Keratinocyte (primary cell): ENCODE measurements at regions not wholly inside any gene's neighbourhood (a gene's known extent, or its start where the extent isn't known, plus 50 kb on each side); places are given as distances from the start of the nearest gene placed in this dataset.

Experiments used
- DNase-seq: peaks from one replicate; pipeline ENCODE4 v3.0.0-alpha.2; 2011; ENCODE audit warnings: low read depth, missing footprints, low spot score
- FAIRE-seq: peaks from 2 replicates; lab custom pipeline; 2011; peaks lifted over from hg19 to GRCh38; lab: Jason Lieb, UNC
- H2AFZ ChIP-seq: 2 replicates; pipeline ENCODE4 v1.6.0; 2012; ENCODE audit warnings: low read length, control low read depth, inconsistent platforms; ENCODE audit not compliant: control insufficient read depth
- H3K27ac ChIP-seq: 2 replicates; pipeline ENCODE4 v1.5.1; 2011; ENCODE audit warnings: low read length; ENCODE audit not compliant: control insufficient read depth, insufficient read depth
- H3K27me3 ChIP-seq: 3 replicates; pipeline ENCODE4 v1.6.0; 2011; ENCODE audit warnings: low read length; ENCODE audit not compliant: control insufficient read depth, insufficient read depth; ENCODE audit errors: extremely low read depth
- H3K36me3 ChIP-seq, 2 experiments: 2 replicates in 1 of 2; 3 replicates in 1 of 2; pipeline ENCODE4 v1.5.1; 2011; ENCODE audit warnings: low read length in 2 of 2, mild to moderate bottlenecking in 1 of 2; ENCODE audit not compliant: control insufficient read depth in 2 of 2, insufficient read depth in 2 of 2; ENCODE audit errors: extremely low read depth in 1 of 2
- H3K4me1 ChIP-seq: 3 replicates; pipeline ENCODE4 v1.5.1; 2011; ENCODE audit warnings: low read length; ENCODE audit not compliant: control insufficient read depth, insufficient read depth; ENCODE audit errors: extremely low read depth
- H3K4me2 ChIP-seq: 3 replicates; pipeline ENCODE4 v1.6.0; 2011; ENCODE audit warnings: low read depth, low read length; ENCODE audit not compliant: control insufficient read depth, insufficient read depth; ENCODE audit errors: extremely low read depth
- H3K4me3 ChIP-seq, 3 experiments: fragments of 200-600 bp in 1 of 3; sonication (generic) in 1 of 3; 2 replicates in 2 of 3; 3 replicates in 1 of 3; pipeline ENCODE4 v1.5.1; 2011 to 2016; ENCODE audit warnings: low read length in 3 of 3, mild to moderate bottlenecking in 3 of 3, control low read depth in 2 of 3, inconsistent platforms in 1 of 3, low read depth in 1 of 3, mixed read lengths in 1 of 3, mixed run types in 1 of 3, moderate library complexity in 1 of 3; ENCODE audit not compliant: control insufficient read depth in 2 of 3, insufficient read depth in 2 of 3; ENCODE audit errors: extremely low read depth in 1 of 3
- H3K79me2 ChIP-seq: 2 replicates; pipeline ENCODE4 v1.6.0; 2012; ENCODE audit warnings: low read length; ENCODE audit not compliant: control insufficient read depth, insufficient read depth
- H3K9ac ChIP-seq: 3 replicates; pipeline ENCODE4 v1.6.0; 2011; ENCODE audit warnings: low read length; ENCODE audit not compliant: control insufficient read depth, insufficient read depth; ENCODE audit errors: extremely low read depth
- H3K9me1 ChIP-seq: 3 replicates; pipeline ENCODE4 v1.6.0; 2011; ENCODE audit warnings: low read length; ENCODE audit not compliant: control insufficient read depth, insufficient read depth; ENCODE audit errors: extremely low read depth
- H3K9me3 ChIP-seq: 2 replicates; pipeline ENCODE4 v1.5.1; 2012; ENCODE audit warnings: low read depth, low read length; ENCODE audit not compliant: control insufficient read depth
- H4K20me1 ChIP-seq: 3 replicates; pipeline ENCODE4 v1.6.0; 2011; ENCODE audit warnings: low read length; ENCODE audit not compliant: control insufficient read depth, insufficient read depth; ENCODE audit errors: extremely low read depth
- EZH2 ChIP-seq: IDR thresholded peaks from one replicate; pipeline ENCODE4 v1.6.1; 2012; ENCODE audit warnings: inconsistent platforms, mild to moderate bottlenecking, low read length, moderate library complexity
- dilution Hi-C: fragments of 300-500 bp; cut with MboI; formaldehyde crosslinking; loops from one replicate; pipeline ENCODE4 v1.7.0; 2020; ENCODE audit warnings: low sequenced_read_pairs; ENCODE audit not compliant: extremely low pct_ligation_motif_present
- TF ChIP-seq, protein P1 (sequence below), 3 experiments: IDR thresholded peaks in 1 of 3; conservative IDR thresholded peaks in 1 of 3; optimal IDR thresholded peaks in 1 of 3; 2 replicates in 2 of 3; 3 replicates in 1 of 3; pipeline versions ENCODE3 to v1.5.1; 2011; ENCODE audit warnings: low read length in 3 of 3, mild to moderate bottlenecking in 3 of 3, moderate library complexity in 2 of 3, control low read depth in 1 of 3, inconsistent platforms in 1 of 3; ENCODE audit not compliant: insufficient read depth in 2 of 3; ENCODE audit errors: extremely low read depth in 1 of 3

- H2AFZ ChIP-seq = no peak overlapping the region
- H3K4me1 ChIP-seq = no peaks in the 10 kb centered on the region
- H3K9me3 ChIP-seq = no peaks in the 10 kb centered on the region
- no peaks in the 10 kb centered on the region for H3K79me2 ChIP-seq
- DNase-seq = no peak
- no peaks in the 10 kb centered on the region for H3K27me3 ChIP-seq
- TF ChIP-seq EZH2 = no peak
- TF ChIP-seq, protein P1, sequence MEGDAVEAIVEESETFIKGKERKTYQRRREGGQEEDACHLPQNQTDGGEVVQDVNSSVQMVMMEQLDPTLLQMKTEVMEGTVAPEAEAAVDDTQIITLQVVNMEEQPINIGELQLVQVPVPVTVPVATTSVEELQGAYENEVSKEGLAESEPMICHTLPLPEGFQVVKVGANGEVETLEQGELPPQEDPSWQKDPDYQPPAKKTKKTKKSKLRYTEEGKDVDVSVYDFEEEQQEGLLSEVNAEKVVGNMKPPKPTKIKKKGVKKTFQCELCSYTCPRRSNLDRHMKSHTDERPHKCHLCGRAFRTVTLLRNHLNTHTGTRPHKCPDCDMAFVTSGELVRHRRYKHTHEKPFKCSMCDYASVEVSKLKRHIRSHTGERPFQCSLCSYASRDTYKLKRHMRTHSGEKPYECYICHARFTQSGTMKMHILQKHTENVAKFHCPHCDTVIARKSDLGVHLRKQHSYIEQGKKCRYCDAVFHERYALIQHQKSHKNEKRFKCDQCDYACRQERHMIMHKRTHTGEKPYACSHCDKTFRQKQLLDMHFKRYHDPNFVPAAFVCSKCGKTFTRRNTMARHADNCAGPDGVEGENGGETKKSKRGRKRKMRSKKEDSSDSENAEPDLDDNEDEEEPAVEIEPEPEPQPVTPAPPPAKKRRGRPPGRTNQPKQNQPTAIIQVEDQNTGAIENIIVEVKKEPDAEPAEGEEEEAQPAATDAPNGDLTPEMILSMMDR (optimal IDR thresholded peaks at IDR 0.05 in 1 of 3, IDR thresholded peaks at IDR 0.05 in 1 of 3, conservative IDR thresholded peaks at IDR 0.05 in 1 of 3; ENCODE audit: extremely low read depth in 1 of 3, insufficient read depth in 2 of 3, low read length in 3 of 3) = no peak
- H3K9ac ChIP-seq = no peak overlapping the region
- dilution Hi-C loops = no loop called here
- no peak overlapping the region for H3K4me2 ChIP-seq
- H3K9me1 ChIP-seq = no peaks in the 10 kb centered on the region
- H3K27ac ChIP-seq = no peak overlapping the region
- no peaks in the 10 kb centered on the region for H3K36me3 ChIP-seq
- no peaks in the 10 kb centered on the region for H4K20me1 ChIP-seq
- FAIRE-seq = no peak
- H3K4me3 ChIP-seq = no peak overlapping the region
Measured at GRCh38 chr14:25626986-25627385, 577.0 kb upstream of the STXBP6 start.

DNA sequence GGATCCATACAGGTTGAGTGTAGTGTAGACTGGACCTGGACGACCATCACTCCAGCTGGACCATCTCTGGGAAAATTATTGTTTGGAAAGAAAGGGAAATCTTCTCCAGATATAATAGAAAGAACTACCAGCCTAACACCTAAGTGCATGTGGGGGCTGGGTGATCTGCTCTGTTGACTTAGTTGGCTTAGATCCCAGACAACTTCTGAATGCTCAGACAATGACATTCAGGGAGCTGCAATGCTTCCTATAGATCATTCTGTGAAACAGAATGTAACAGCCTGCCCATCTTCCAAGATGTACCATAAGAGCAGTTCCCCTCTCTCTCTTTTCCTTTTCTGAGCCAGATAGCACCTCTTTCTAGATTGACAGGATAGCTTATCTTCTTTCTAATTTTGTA lies 572.8 kb upstream of the STXBP6 start:
- Histone ChIP-seq H3K4me3 (no peak overlapping the region), H3K79me2 (no peaks in the 10 kb centered on the region), H3K4me1 (no peaks in the 10 kb centered on the region), H3K27ac (no peak overlapping the region), H4K20me1 (no peaks in the 10 kb centered on the region), H3K9me3 (no peaks in the 10 kb centered on the region), H3K9me1 (no peaks in the 10 kb centered on the region), H3K27me3 (no peaks in the 10 kb centered on the region), H3K9ac (no peak overlapping the region), H2AFZ (no peak overlapping the region), H3K36me3 (no peaks in the 10 kb centered on the region), H3K4me2 (no peak overlapping the region)
- no peak for TF ChIP-seq EZH2
- TF ChIP-seq, protein P1 (optimal IDR thresholded peaks at IDR 0.05 in 1 of 3, IDR thresholded peaks at IDR 0.05 in 1 of 3, conservative IDR thresholded peaks at IDR 0.05 in 1 of 3; ENCODE audit: extremely low read depth in 1 of 3, insufficient read depth in 2 of 3, low read length in 3 of 3) = no peak
- no peak for DNase-seq
- FAIRE-seq = no peak
- dilution Hi-C loops = no loop called here
